Stimulated activated naive CD4-positive, alpha-beta T cell treated with Interleukin-2 at 50 U/mL for 16 hours (primary cell): ENCODE measurements at regions not wholly inside any gene's neighbourhood (a gene's known extent, or its start where the extent isn't known, plus 50 kb on each side); places are given as distances from the start of the nearest gene placed in this dataset.

Experiments used
- DNase-seq: peaks from one replicate; lab custom pipeline; 2025; lab: John Stamatoyannopoulos, UW

DNA sequence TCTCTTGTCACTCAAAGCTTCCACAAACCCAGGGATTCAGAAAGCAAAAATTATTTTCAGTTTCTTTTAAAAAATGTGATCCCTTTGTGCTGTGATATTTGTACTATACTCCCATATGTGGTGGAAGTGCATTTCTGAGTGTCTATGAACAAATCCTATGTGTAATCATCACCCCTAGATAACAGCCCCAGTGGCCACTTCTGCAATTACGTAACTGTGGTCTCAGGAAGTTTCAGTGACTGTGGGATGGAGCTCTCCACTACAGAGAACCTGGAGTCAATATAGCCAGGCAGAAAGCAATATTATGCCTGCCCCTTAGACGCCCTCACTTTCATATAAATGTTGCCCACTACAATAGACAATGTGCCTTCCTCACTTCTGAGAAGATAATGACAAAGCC lies 1101.7 kb upstream of the GHITM start:
- DNase-seq, result no peak

DNA sequence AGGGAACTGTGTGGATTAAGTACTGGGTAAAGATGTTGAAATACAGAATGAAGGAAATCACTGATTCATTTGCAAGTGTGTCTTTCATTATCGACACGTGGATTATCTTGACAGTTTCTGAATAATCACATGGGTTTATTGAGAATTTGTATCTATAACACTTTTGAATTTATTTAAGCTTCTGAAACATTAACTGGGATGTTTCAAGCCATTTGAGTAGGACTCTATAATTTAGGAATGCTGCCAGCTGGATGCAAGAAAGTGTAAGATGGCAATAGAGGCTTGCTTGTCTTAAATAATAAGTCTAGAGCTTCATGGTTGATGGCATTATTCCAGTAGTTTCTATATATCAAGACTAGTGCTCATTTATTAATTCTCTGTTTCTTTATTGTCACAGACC lies 1100.7 kb upstream of the GHITM start:
- DNase-seq, result no peak

DNA sequence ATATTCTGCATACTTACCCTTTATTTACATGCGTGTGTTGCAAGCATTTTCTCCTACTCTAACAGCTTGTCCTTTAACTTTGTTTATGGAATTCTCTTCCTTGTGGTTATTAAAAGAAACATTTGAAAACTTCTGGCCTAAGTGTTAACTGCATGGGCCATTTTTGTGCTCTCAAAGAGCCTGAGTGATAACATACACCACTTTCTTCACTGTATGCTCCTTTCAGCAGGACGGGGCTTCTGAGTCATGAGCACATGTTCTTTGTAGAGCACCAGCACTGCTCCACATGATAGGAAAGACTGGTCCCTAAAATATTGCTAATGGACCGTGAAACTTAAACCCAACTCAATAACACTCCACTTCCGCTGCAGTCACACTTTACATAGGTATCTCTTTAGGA lies 1093.6 kb upstream of the GHITM start:
- DNase-seq, result no peak

DNA sequence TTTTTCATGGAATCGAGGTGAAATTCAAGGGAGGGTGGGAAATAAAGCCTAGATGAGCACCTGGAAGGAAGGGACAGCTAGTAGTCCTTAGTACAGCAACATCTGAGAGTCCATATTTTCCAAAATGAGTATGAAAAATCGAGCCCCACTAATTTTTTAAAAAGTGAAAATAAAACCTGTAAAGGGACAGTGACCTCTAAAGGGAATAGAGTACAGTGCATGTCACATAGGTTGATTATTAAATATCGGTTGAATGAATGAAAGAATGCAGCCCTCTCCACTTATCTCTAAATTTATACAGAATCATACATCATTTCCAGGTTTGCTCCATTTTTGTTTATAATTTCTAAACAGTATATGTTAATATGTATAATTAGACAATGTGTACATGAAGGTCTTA lies 1088.5 kb upstream of the GHITM start:
- DNase-seq, result no peak

DNA sequence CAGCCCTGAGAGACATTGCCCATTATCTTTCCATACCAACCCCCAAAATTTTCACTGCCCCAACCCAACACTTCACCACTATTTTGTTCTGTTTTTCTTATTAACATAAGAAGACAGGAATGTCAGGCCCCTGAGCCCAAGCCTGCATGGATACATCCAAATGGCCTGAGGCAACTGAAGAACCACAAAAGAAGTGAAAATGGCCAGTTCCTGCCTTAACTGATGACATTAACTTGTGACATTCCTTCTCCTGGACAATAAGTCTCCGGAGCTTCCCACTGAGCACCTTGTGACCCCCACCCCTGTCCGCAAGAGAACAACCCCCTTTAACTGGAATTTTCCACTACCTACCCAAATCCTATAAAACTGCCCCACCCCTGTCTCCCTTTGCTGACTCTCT lies 1076.4 kb upstream of the GHITM start:
- DNase-seq, result no peak

DNA sequence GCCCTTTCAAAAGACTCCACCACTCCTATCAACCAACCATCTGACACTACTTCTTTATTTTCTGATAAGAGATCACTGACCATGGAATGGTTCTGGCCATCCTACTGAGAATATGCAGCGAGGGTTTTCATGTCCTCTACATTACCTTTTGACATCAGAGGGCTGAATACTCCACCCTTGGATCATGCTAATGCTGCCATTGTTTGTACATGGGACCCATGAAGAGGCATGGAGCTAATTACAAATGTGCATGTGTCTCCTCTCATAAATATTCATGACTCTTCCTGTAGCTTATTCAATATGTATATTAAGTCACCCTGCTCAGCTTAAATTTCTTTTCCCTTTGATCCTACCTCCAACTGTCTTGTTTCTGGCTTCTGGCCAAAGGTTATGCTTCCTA lies 1065.8 kb upstream of the GHITM start:
- no peak for DNase-seq

DNA sequence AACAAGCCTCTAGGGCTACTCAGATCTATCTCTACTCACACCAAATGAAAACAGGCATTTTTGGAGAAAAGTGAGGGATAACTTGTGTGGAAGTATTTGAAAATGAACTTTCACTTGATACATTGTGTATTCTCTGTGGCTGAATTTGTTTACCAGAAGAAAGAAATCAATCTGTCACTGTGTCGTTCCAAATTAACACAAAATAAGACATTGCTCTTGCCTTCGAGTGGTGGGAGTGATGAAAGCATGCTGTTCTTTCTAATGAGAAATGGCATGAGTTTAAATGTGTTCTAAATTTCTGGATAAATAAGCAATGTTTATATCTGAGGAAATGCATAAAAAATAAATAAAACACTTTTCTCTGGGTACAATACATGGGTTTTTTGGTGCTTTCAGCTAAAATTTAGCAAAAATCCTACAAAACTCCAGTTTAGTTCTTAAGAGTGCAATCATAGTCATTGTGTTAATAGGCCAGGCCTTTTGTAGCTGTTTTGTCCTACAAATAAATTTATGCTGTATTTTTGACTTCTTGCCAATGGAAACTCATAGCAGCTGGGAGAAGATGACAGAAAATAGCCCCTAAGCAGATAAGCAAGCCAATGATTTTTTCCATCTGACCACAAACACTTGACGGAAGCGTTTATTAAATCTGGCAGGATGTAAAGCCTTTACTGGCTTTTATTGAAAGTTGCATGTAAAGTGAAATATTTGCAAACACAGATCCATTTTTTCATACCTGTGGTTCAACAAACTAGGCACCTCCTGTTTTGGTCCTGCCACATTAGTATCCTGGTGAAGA lies 1064.1 kb upstream of the GHITM start:
- no peak for DNase-seq

DNA sequence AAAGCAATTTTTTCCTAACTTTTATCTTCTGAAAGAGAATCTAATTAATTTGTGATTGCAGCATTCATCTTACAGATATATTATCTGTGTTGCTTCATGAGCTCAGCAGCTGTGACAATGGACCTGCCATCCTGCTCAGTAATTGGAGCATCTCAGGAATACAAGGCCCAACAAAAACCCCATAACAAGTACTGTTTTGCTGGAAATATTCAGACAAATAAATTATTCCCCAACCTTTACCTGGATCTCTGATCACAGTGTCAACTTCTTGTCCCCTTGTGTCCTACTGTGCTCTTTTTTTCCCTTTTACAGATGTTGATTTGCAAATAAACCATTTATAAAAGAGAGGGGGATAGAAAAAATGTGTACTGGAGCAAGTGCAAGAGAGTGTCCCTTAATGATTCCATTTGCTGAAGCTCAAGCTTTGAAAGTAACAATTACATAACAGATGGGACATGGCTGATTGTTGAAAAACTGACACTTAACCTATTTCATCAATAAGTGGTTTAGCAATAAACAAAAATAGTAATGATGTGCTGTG lies 1063.4 kb upstream of the GHITM start:
- no peak for DNase-seq

DNA sequence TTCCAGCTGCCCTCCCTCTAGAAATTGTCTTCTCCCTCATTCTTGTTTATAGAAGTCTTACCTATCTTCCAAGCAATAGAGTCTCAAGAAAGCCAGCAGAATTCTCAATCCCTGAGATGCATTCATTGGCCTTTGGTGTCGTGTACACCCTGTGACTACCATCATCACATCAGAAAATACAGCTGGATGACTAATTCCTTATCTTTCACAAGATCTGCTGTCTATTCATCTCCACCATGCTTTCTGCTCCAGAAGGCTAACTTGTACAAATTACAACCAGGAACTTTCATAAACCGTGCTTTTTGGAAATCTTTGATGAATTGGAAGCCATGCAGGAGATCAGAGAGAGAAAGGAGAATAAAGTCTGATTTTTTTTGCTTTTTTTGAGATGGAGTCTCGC lies 1062.9 kb upstream of the GHITM start:
- no peak for DNase-seq

DNA sequence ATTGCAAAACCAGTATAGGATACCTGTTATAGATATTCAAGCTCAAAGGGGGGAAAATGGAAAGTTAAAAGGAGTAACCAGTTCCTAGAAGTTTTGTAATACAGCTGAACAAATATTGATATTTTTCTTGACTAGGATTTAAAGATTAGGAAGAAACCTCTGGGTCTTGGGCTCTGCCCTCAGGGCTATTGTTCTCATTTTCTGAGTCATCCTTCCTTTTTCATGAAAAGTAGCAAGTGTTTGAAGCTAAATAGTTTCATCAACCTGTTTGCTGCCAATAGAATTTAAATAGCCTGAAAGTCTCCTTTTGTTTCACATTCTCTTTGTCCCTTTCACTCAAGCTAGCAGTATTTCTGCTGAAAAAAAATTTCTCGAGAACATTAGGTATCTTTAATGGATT lies 1061.1 kb upstream of the GHITM start:
- no peak for DNase-seq

DNA sequence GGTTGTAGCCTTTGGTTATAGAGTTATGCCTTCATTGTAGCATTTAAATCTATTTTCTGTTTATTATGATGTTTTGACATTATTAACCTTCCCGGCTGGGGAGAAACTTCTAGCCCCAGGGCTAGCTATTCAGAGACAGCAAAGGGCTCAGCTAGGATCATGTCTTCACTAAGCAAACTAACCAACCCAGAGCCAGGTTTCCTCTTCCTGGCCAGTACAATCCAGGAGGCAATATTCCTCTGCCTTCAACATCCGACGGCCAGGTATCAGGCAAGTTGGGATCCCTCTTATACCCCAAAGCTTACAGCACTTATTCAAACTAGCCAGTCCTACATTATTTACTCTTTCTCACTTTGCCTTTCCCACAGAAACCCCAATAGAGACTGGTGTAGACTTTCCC lies 1060.7 kb upstream of the GHITM start:
- no peak for DNase-seq

DNA sequence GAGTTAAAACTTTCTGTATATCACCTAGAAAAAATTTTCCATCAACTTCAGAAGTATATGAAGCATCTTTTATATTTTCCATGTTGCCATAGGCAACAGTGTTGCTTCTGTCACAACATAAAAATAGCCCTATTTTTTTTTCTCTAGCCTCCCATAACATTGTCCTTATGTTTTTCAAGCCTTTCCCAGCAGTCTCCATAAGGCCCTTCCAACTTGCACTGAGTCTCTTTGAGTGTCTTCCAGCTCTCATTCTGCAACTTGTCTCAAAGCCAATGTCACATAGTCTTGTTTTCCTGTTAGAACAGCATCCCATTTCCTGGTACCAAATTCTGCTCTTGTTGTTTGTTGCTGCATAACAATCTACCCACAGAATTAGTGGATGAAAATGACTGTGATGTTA lies 1055.5 kb upstream of the GHITM start:
- DNase-seq, result no peak

DNA sequence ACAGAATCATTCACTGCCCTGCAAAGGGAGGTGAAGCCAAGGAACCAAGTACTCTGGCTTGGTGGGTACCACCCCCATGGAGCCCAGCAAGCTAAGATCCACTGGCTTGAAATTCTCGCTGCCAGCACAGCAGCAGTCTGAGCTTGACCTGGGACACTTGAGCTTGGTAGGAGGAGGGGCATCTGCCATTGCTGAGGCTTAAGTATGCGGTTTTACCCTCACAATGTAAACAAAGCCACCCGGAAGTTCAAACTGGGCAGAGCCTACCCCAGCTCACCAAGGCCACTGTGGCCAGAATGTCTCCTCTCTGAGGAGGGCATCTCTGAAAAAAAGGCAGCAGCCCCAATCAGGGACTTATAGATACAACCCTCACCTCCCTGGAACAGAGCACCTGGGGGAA lies 1050.0 kb upstream of the GHITM start:
- DNase-seq, result no peak

DNA sequence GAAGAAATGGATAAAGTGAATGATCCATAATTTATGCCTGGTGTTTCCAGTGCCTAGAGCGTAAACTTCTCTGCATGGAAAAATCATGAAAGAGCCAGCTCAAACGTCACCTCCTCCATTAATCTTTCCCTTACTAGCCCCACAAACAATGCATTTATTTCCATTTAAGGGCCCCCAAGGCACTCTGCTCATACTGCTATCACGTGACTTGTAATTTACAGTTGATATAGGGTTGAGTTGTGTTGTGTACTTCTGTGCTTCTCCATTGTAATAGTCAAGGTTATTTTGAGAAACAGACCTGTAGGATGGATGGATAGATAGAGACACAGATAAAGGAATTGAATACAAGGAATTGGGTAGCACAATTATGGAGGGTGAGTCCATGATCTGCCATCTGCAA lies 1034.7 kb upstream of the GHITM start:
- DNase-seq, result no peak

DNA sequence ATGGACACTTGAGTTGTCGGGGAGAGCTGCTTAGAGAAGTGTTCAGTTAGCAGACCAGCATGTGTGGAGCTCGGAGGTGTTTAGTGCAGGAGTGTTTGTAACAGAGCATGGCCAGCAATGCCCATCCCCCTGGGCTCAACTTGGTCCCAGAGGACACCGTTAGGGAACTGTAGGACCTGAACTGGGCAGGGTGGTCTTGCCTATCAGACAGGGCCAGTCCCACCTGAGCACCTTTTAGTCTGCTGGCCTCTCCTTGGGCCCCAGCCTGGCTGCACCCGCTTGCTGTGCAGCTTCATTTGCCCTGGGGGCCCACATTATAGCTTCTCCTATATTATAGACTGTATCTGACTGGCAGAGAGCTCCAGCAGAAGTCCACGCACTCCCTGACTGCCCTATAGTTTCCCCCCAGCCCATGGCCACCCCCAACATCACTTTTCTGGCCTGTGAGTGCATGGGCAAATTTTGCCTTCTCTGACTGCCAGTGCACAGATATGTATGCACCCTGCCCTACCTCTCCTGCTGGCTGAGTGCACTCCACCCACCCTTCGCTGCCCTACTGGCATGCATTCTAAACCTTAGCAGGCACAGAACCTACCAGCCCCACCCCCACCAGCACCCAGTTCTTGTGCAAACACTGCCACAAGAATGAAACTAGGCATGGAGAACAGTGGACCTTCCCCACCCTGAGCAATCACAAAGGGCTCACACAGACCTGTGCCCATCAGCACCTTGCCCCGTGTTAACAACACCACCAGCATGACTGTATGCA lies 1030.6 kb upstream of the GHITM start:
- DNase-seq, result no peak

DNA sequence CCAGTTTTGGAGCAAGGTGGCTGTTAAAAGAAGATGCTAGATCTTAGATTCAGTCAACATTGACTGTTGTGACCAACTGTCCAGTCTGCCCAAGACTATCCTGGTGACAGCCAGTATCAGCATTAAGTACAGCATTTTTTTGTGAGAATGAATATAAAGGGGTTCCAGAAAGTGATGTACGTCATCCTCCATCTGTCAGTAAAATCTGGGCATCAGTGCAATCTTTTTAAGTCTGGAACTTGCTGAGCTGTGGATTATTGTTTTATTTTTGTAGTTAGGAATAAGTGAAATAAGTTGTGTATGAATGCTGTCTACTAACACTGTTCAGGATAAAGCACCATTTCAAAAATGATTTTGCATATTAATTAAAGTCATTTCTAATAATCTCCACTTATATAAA lies 1020.0 kb upstream of the GHITM start:
- DNase-seq, result no peak

DNA sequence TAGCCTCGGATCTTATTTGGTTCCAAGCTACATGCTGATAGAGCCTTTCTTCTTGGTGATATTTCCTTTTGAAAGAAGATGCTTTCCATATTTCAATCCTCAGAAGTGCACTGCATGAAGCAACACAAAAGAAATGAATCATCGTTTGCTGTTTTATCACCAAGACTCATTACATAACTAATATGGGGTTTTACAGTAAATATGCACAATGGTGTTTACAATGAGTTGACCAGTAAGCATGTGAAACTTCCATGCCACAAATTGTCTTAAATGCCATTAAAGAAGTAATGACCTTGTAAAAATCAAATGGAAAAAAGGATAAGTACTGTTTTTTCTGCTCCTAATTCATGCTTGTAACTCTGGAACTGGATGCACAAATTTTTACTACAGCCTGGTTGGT lies 1017.0 kb upstream of the GHITM start:
- DNase-seq, result no peak

DNA sequence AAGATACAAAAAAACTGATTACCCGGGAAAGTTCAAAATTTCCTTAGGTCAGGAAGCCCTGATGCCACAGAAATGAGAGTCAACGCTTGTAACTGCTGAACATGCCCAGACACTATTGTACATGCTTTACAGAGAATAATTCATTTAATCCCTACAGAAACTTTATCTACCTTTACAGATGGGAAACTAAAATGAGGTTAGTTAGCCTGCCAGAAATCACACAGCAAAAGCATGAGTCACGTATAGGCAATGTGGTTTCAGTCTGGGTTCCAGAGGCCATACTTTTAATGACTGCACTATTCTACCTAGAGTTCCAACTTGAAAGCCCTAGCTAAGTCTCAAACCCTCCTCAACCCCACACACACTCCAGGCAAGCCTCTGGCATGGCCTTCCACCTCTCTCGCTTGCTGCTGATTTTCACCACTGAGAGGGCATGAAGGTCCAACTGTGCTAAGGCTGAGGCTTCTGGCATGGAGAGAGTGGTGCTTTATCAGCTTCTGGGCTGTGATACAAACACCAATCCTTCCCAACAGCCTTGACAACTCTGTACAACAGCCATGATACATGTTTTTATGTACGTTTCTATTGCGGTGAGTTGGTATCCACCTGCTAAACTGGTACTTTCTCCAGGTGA lies 1011.2 kb upstream of the GHITM start:
- DNase-seq, result no peak

DNA sequence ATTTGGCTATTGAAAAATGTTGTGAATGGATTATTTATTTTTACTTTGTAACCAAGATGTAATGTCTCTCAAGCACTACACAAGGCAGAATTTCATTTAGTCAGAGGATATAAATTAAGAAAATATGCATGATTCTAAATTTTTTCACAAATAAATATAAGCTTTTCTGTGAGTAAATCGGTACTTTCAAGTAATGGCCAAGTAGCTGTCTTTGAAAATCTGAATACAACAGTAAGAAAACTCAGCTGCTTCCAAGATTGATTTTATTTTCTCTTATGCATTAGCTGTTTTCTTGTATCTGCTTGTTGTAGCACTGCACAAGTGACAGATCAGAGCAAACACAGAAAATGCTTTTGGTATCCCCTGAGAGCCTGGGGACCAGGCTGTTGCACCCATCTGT lies 998.5 kb upstream of the GHITM start:
- DNase-seq, result no peak

DNA sequence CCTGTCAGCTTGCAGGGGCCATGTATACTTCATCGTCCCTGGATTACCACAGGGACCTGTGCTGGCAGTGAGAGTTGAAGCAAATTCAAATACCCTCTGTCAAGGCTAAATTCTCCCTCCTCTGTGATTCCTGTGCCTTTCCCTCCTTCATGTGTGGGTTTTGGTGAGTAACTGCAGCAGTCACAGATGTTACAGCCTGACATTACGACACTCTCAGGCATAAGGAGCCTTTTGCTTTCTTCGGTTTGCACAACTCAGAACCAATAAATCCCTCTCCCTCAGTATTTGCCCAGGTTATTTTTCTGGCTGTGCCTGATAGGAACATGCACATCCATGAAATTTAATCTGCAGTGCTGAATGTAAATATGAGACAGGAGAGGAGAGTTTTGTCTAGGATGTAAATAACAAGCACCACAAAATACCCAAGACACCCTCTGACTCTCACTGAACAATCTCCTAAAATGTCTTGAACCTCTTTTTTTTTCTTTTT lies 997.2 kb upstream of the GHITM start:
- no peak for DNase-seq

DNA sequence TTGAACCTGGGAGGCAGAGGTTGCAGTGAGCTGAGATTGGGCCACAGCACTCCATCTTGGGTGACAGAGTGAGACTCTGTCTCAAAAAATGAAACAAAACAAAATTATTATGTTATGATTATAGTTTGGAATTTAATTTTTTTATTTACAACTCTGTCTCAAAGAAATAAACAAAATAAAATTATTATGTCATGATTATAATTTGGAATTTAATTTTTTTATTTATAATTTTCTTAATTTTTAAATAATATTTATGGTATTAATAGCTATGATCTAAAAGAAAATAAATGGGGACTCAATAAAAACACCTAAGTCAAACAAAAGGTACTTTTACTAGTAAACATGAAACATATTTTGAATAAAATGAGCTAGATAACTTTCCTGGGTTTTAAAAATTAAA lies 994.8 kb upstream of the GHITM start:
- no peak for DNase-seq

DNA sequence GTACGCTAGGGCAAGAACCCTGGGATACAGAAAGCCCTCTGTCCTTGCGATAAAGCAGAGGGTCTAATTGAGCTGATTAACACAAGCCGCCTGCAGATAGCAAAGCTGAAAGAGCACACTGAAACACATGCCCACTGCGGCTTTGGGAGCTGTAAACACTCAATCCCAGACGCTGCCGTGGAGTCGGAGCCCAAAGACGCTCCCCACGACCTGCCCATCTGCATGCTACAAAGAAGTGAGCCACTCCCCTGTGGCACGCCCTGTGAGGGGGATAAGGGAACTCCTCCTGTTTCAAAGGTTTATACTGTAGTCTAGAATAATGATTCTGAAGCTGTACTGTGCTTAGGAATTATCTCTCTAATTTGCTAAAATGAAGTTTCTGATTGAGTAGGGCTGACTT lies 985.6 kb upstream of the GHITM start:
- DNase-seq, result no peak

DNA sequence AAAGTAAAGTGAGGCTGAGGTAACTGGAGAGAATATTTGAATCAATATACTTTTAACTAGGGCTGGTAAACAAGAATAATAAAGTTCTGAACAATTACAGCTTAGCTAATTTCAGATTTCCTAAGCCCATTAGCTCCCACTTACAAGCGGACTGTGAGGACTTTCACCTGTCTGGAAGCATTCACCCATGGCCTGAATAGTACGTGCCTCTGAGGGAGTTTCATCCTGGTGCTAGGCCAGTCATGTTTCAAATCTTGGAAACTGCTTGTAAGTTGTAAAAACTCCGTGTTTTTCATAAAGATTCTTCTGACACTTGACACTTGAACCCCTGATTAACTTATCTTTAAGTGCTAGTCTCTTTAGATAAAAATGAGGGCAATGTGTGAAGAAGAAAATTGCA lies 975.2 kb upstream of the GHITM start:
- no peak for DNase-seq
